Limb (tissue), 2 donors: ENCODE measurements at regions not wholly inside any gene's neighbourhood (a gene's known extent, or its start where the extent isn't known, plus 50 kb on each side); places are given as distances from the start of the nearest gene placed in this dataset.
"Not testable (repeated sequence)": the region's sequence is repeated elsewhere in the genome, so short reads cannot be mapped to it uniquely, and the experiment has no call there.

Experiments used
- DNase-seq, 2 donors: peaks; one replicate each; pipeline ENCODE4 v3.0.0-alpha.2; 2016; ENCODE audit errors: extremely low spot score in 2 of 2

- DNase-seq: not testable (repeated sequence)
Measured at GRCh38 chrX:955168-955781, 257.2 kb downstream of the CRLF2 start.

GRCh38 chrX:953879-954482 lies 258.5 kb downstream of the CRLF2 start:
- no peak for DNase-seq

- no peak for DNase-seq
Measured at GRCh38 chrX:952816-953215, 259.6 kb downstream of the CRLF2 start.

- not testable (repeated sequence) for DNase-seq
Measured at GRCh38 chrX:947262-947661, 265.2 kb downstream of the CRLF2 start.

GRCh38 chrX:943035-943434 lies 269.4 kb downstream of the CRLF2 start:
- no peak for DNase-seq

- no peak for DNase-seq
Measured at GRCh38 chrX:940691-941090, 271.8 kb downstream of the CRLF2 start.

- DNase-seq: no peak
Measured at GRCh38 chrX:936979-937769, 275.3 kb downstream of the CRLF2 start.

- no peak for DNase-seq
Measured at GRCh38 chrX:933611-934010, 278.8 kb downstream of the CRLF2 start.

GRCh38 chrX:928606-929005 lies 283.8 kb downstream of the CRLF2 start:
- DNase-seq: no peak

- no peak for DNase-seq
Measured at GRCh38 chrX:926991-927390, 285.5 kb downstream of the CRLF2 start.

- DNase-seq: no peak
Measured at GRCh38 chrX:926070-926469, 286.4 kb downstream of the CRLF2 start.

GRCh38 chrX:925652-926061 lies 286.8 kb downstream of the CRLF2 start:
- no peak for DNase-seq

- no peak for DNase-seq
Measured at GRCh38 chrX:925094-925493, 287.4 kb downstream of the CRLF2 start.

- no peak for DNase-seq
Measured at GRCh38 chrX:924017-924416, 288.4 kb downstream of the CRLF2 start.

GRCh38 chrX:920234-920799 lies 289.7 kb downstream of the SHOX start:
- DNase-seq: peak; percentile 85 to 86

- DNase-seq: no peak
Measured at GRCh38 chrX:916230-916599, 285.6 kb downstream of the SHOX start.

- DNase-seq: no peak
Measured at GRCh38 chrX:915427-916229, 285.0 kb downstream of the SHOX start.

- no peak for DNase-seq
Measured at GRCh38 chrX:914206-914605, 283.6 kb downstream of the SHOX start.

- no peak for DNase-seq
Measured at GRCh38 chrX:912677-913076, 282.1 kb downstream of the SHOX start.

- not testable (repeated sequence) for DNase-seq
Measured at GRCh38 chrX:909068-909467, 278.5 kb downstream of the SHOX start.

GRCh38 chrX:906586-906985 lies 276.0 kb downstream of the SHOX start:
- DNase-seq: no peak
